ENCODE measurements at regions not wholly inside any gene's neighbourhood (a gene's known extent, or its start where the extent isn't known, plus 50 kb on each side); places are given as distances from the start of the nearest gene placed in this dataset.

DNA sequence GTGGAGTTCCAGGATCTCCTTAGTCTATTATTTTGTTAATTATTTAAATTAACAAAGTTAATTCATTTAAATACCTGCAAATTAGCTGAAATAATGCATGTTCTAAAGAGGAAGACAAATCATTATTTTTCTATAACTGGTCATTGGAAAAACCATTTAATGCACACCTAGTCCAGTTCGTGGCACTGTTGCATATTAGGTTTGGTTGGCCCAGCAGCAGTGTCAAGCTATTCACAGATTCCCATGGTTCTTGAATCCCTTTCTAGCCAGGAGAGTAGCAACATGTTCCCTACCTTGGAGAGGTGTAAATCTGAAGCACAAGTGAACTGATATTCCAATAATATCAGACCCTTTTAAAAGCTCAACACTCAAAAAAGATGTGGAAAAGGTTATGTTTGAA, 155.2 kb downstream of the TMEM161B start:
- ATAC-seq (no peak), DNase-seq (ENCODE audit: low spot score) (no peak)
- no peak overlapping the region for H3K4me2 ChIP-seq
- no peak overlapping the region for H3K27ac ChIP-seq (ENCODE audit: low read depth)
- Mint-ChIP-seq H3K4me3 (no peak overlapping the region), H3K4me1 (no peaks in the 10 kb centered on the region), H3K9me3 (no peaks in the 10 kb centered on the region), H3K27me3 (ENCODE audit: insufficient read depth, low read depth, poor library complexity) (no peaks in the 10 kb centered on the region), H3K27ac (no peak overlapping the region), H3K36me3 (ENCODE audit: low read depth) (no peaks in the 10 kb centered on the region)
- H4K20me1 ChIP-seq (replicated peaks; ENCODE audit: insufficient read depth): no peaks in the 10 kb centered on the region
- H3K4me1 ChIP-seq (ENCODE audit: insufficient read depth): no peaks in the 10 kb centered on the region; the same call in 1 of the 2 replicates
- no peaks in the 10 kb centered on the region for H3K27me3 ChIP-seq (ENCODE audit: insufficient read depth)
- H3K4me3 ChIP-seq: no peak overlapping the region
- no peaks in the 10 kb centered on the region for H3F3A ChIP-seq (replicated peaks; ENCODE audit: low read depth)
- H2AFZ ChIP-seq: no peak overlapping the region
- H3K79me2 ChIP-seq (replicated peaks; ENCODE audit: insufficient read depth): no peaks in the 10 kb centered on the region
- TF ChIP-seq CREB1 (CRISPR knock-in tag; IDR thresholded peaks at IDR 0.05; ENCODE audit: low read depth) (no peak), CTCF (conservative IDR thresholded peaks at IDR 0.05; ENCODE audit: low read depth in 2 of 2) (no peak), NANOG (IDR thresholded peaks at IDR 0.05; ENCODE audit: borderline replicate concordance) (no peak), ZNF462 (CRISPR knock-in tag; IDR thresholded peaks at IDR 0.05) (no peak), ETS1 (IDR thresholded peaks at IDR 0.05) (no peak), ZNF331 (CRISPR knock-in tag; IDR thresholded peaks at IDR 0.05; ENCODE audit: low read depth) (no peak), JUNB (IDR thresholded peaks at IDR 0.05; ENCODE audit: unreplicated experiment) (no peak), STAT1 (IDR thresholded peaks at IDR 0.05; ENCODE audit: unreplicated experiment) (no peak), ZNF114 (CRISPR knock-in tag; IDR thresholded peaks at IDR 0.05) (no peak), POLR2AphosphoS5 (IDR thresholded peaks at IDR 0.05; ENCODE audit: low read depth) (no peak), EZH2phosphoT487 (IDR thresholded peaks at IDR 0.05; ENCODE audit: unreplicated experiment) (no peak), REST (IDR thresholded peaks at IDR 0.05; ENCODE audit: unreplicated experiment) (no peak), EZH2 (IDR thresholded peaks at IDR 0.05; ENCODE audit: low read depth, unreplicated experiment) (no peak)
- H3K36me3 ChIP-seq (ENCODE audit: insufficient read depth): no peaks in the 10 kb centered on the region
- no peaks in the 10 kb centered on the region for H3K9me2 ChIP-seq (ENCODE audit: insufficient read depth)

Measured in GM23338 (cell line).